HepG2 (cell line): ENCODE measurements at regions not wholly inside any gene's neighbourhood (a gene's known extent, or its start where the extent isn't known, plus 50 kb on each side); places are given as distances from the start of the nearest gene placed in this dataset.

Source experiments
- ATAC-seq: fragments of 200-7000 bp; cut with Tn5 transposase; 3 replicates; pipeline ENCODE4 v1.9.1; 2020; ENCODE audit warnings: mild to moderate bottlenecking, moderate library complexity
- BruUV-seq: library from RNA; stranded (reverse); fragments of 400-500 nt; replicated peaks from 2 replicates; lab custom pipeline; 2021; lab: Mats Ljungman, UMichigan
- CTCF ChIA-PET: fragments of 300-600 bp; formaldehyde crosslinking; extraction: SDS; loops from one replicate; lab custom pipeline; 2021; ENCODE audit warnings: low total read pairs, inconsistent platforms, low intra/inter-chr PET ratio; lab: Yijun Ruan, JAX
- POLR2A ChIA-PET: fragments of 350-600 bp; sonication (Branson Sonifier 250); formaldehyde crosslinking; loops from one replicate; lab custom pipeline; 2020; ENCODE audit warnings: antibody characterized with exemption, inconsistent platforms; lab: Yijun Ruan, JAX
- DNase-seq: peaks from one replicate; pipeline ENCODE4 v3.0.0-alpha.2; 2015; ENCODE audit warnings: low spot score
- FAIRE-seq: peaks from 3 replicates; lab custom pipeline; 2011; peaks lifted over from hg19 to GRCh38; lab: Jason Lieb, UNC
- H2AFZ ChIP-seq: one replicate; pipeline ENCODE4 v1.6.1; 2011; ENCODE audit warnings: low read length, inconsistent platforms
- H3K27ac ChIP-seq: fragments of 300-600 bp; 3 replicates; pipeline ENCODE4 v1.8.0; 2011; ENCODE audit warnings: mixed run types, mild to moderate bottlenecking, mixed read lengths, low read length, inconsistent platforms; ENCODE audit not compliant: insufficient read depth; ENCODE audit errors: extremely low read length
- H3K27me3 ChIP-seq, 2 experiments: fragments of 200-600 bp in 1 of 2; 2 replicates in 1 of 2; 3 replicates in 1 of 2; pipeline versions ENCODE4 v1.6.0 to v1.8.0; 2011; ENCODE audit warnings: low read length in 2 of 2, mild to moderate bottlenecking in 2 of 2, moderate library complexity in 2 of 2, inconsistent platforms in 1 of 2; ENCODE audit not compliant: insufficient read depth in 2 of 2, control insufficient read depth in 1 of 2
- H3K36me3 ChIP-seq, 2 experiments: fragments of 200-600 bp in 1 of 2; replicated peaks in 1 of 2; 2 replicates in 1 of 2; 3 replicates in 1 of 2; pipeline versions ENCODE4 v1.5.1 to v1.8.0; 2011; ENCODE audit warnings: low read length in 2 of 2, inconsistent platforms in 1 of 2; ENCODE audit not compliant: insufficient read depth in 2 of 2, control insufficient read depth in 1 of 2
- H3K4me1 ChIP-seq: 2 replicates; pipeline ENCODE4 v1.5.1; 2012; ENCODE audit warnings: low read length, inconsistent platforms; ENCODE audit not compliant: insufficient read depth
- H3K4me2 ChIP-seq: 2 replicates; pipeline ENCODE4 v1.6.0; 2011; ENCODE audit warnings: low read depth, low read length, inconsistent platforms
- H3K4me3 ChIP-seq, 3 experiments: fragments of 200-600 bp in 1 of 3; sonication (generic), shearing (Covaris generic) in 1 of 3; replicated peaks in 1 of 3; 2 replicates each; pipeline ENCODE4 v1.5.1; 2011 to 2016; ENCODE audit warnings: low read length in 3 of 3, inconsistent platforms in 2 of 3, low read depth in 2 of 3, mild to moderate bottlenecking in 2 of 3, control low read depth in 1 of 3, mixed read lengths in 1 of 3; ENCODE audit not compliant: insufficient read depth in 1 of 3
- H3K79me2 ChIP-seq: one replicate; pipeline ENCODE4 v1.6.1; 2011; ENCODE audit warnings: low read length, inconsistent platforms; ENCODE audit not compliant: insufficient read depth
- H3K9ac ChIP-seq: 2 replicates; pipeline ENCODE4 v1.6.0; 2011; ENCODE audit warnings: mild to moderate bottlenecking, low read depth, low read length, inconsistent platforms; ENCODE audit not compliant: insufficient read depth
- H3K9me3 ChIP-seq: 2 replicates; pipeline ENCODE4 v1.5.1; 2012; ENCODE audit warnings: mild to moderate bottlenecking, low read length
- H4K20me1 ChIP-seq: 2 replicates; pipeline ENCODE4 v1.6.0; 2011; ENCODE audit warnings: inconsistent platforms, mild to moderate bottlenecking, low read length, moderate library complexity; ENCODE audit not compliant: insufficient read depth
- GATAD2A ChIP-seq: IDR thresholded peaks from 2 replicates; pipeline ENCODE4 v1.6.1; 2016
- GTF2F1 ChIP-seq: fragments of 150-350 bp; IDR thresholded peaks from 2 replicates; pipeline ENCODE4 v1.6.1; 2014; ENCODE audit warnings: low read length
- KAT2B ChIP-seq: fragments of 150-350 bp; IDR thresholded peaks from 2 replicates; pipeline ENCODE4 v1.6.1; 2014; ENCODE audit warnings: low read depth, low read length, borderline replicate concordance
- MAFF ChIP-seq: IDR thresholded peaks from 2 replicates; pipeline ENCODE4 v1.6.1; 2011; ENCODE audit warnings: low read depth, low read length, improper control_type of control experiment
- MAFK ChIP-seq, 2 experiments: IDR thresholded peaks in 1 of 2; conservative IDR thresholded peaks in 1 of 2; 2 replicates each; pipeline ENCODE4 v1.6.1; 2011; ENCODE audit warnings: improper control_type of control experiment in 2 of 2, low read length in 2 of 2
- NR2C2 ChIP-seq: sonication (generic); formaldehyde crosslinking; IDR thresholded peaks from 2 replicates; pipeline ENCODE4 v1.4.0; 2020; ENCODE audit warnings: missing genetic modification reagents, mild to moderate bottlenecking, moderate library complexity, borderline replicate concordance
- SOX6 ChIP-seq, 2 experiments: fragments of 450-650 bp in 1 of 2; sonication (generic) in 1 of 2; formaldehyde crosslinking in 1 of 2; IDR thresholded peaks; 2 replicates each; pipeline versions ENCODE4 v1.4.0 to v1.6.1; 2017 to 2020; ENCODE audit warnings: antibody characterized with exemption in 1 of 2, mild to moderate bottlenecking in 1 of 2, missing genetic modification reagents in 1 of 2
- WGBS: methylation state at CpG from one replicate; pipeline ENCODE4 v1.1.6; 2017; ENCODE audit warnings: low lambda C conversion rate; 5-methylcytosine and 5-hydroxymethylcytosine counted together
- in situ Hi-C: cut with HindIII; loops from 2 replicates; pipeline ENCODE4 v1.10.0; 2017; ENCODE audit warnings: low pct_unique_long_range_greater_than_20kb; ENCODE audit not compliant: extremely low pct_ligation_motif_present
- intact Hi-C: fragments of 100-400 bp; cut with micrococcal nuclease; formaldehyde crosslinking; loops from one replicate; pipeline ENCODE4 v1.10.0; 2022; ENCODE audit not compliant: unreplicated experiment
- TF ChIP-seq, protein P1 (sequence below): sonication (generic); formaldehyde crosslinking; IDR thresholded peaks from 2 replicates; pipeline ENCODE4; 2020; ENCODE audit warnings: missing genetic modification reagents, mild to moderate bottlenecking, borderline replicate concordance

GRCh38 chr19:30704771-30705330 is 332.7 kb downstream of the ZNF536 start:
- no peak for DNase-seq
- no peak for FAIRE-seq
- no TSS peak for BruUV-seq
- intact Hi-C loops: no loop called here
- POLR2A ChIA-PET: no interaction called here
- Histone ChIP-seq H3K9ac (no peak overlapping the region), H4K20me1 (no peaks in the 10 kb centered on the region), H3K27ac (no peak overlapping the region), H3K79me2 (no peaks in the 10 kb centered on the region), H2AFZ (no peak overlapping the region), H3K4me1 (no peaks in the 10 kb centered on the region), H3K4me2 (no peak overlapping the region), H3K4me3 (no peak overlapping the region), H3K27me3 (no peaks in the 10 kb centered on the region; a peak in 1 of 5 replicates), H3K9me3 (no peaks in the 10 kb centered on the region), H3K36me3 (no peaks in the 10 kb centered on the region)
- TF ChIP-seq, protein P1, sequence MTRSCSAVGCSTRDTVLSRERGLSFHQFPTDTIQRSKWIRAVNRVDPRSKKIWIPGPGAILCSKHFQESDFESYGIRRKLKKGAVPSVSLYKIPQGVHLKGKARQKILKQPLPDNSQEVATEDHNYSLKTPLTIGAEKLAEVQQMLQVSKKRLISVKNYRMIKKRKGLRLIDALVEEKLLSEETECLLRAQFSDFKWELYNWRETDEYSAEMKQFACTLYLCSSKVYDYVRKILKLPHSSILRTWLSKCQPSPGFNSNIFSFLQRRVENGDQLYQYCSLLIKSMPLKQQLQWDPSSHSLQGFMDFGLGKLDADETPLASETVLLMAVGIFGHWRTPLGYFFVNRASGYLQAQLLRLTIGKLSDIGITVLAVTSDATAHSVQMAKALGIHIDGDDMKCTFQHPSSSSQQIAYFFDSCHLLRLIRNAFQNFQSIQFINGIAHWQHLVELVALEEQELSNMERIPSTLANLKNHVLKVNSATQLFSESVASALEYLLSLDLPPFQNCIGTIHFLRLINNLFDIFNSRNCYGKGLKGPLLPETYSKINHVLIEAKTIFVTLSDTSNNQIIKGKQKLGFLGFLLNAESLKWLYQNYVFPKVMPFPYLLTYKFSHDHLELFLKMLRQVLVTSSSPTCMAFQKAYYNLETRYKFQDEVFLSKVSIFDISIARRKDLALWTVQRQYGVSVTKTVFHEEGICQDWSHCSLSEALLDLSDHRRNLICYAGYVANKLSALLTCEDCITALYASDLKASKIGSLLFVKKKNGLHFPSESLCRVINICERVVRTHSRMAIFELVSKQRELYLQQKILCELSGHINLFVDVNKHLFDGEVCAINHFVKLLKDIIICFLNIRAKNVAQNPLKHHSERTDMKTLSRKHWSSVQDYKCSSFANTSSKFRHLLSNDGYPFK (CRISPR knock-in tag): no peak
- TF ChIP-seq SOX6 (IDR thresholded peaks at IDR 0.05): no peak
- no peak for TF ChIP-seq SOX6 (CRISPR knock-in tag; IDR thresholded peaks at IDR 0.05)
- no peak for TF ChIP-seq NR2C2 (CRISPR knock-in tag)
- TF ChIP-seq KAT2B: no peak
- no peak for TF ChIP-seq GTF2F1
- TF ChIP-seq MAFK (conservative IDR thresholded peaks at IDR 0.05 in 1 of 2, IDR thresholded peaks at IDR 0.05 in 1 of 2; ENCODE audit: low read length in 2 of 2): peak; percentile 20 to 64; a peak in 2 of 4 replicates
- TF ChIP-seq MAFF: 0 out of 2 replicates have a peak, but pooled peaks have one; percentile 14
- no peak for TF ChIP-seq GATAD2A (CRISPR knock-in tag)
- in situ Hi-C loops: no loop called here
- ATAC-seq: no peak
- CTCF ChIA-PET: no interaction called here
- 29% methylated on average over 4 of the region's 4 CpGs for WGBS
